GM12864 (cell line): ENCODE measurements at regions not wholly inside any gene's neighbourhood (a gene's known extent, or its start where the extent isn't known, plus 50 kb on each side); places are given as distances from the start of the nearest gene placed in this dataset.

Source experiments
- DNase-seq: peaks from one replicate; pipeline ENCODE4 v3.0.0-alpha.2; 2011; ENCODE audit warnings: low read depth
- H3K4me3 ChIP-seq: 2 replicates; pipeline ENCODE4 v1.5.1; 2011; ENCODE audit warnings: mild to moderate bottlenecking, low read depth, low read length, control low read depth
- TF ChIP-seq, protein P1 (sequence below): IDR thresholded peaks from 2 replicates; pipeline ENCODE4 v1.5.1; 2011; ENCODE audit warnings: low read depth, mild to moderate bottlenecking, moderate library complexity, low read length, control low read depth, inconsistent platforms; ENCODE audit errors: missing control alignments

DNA sequence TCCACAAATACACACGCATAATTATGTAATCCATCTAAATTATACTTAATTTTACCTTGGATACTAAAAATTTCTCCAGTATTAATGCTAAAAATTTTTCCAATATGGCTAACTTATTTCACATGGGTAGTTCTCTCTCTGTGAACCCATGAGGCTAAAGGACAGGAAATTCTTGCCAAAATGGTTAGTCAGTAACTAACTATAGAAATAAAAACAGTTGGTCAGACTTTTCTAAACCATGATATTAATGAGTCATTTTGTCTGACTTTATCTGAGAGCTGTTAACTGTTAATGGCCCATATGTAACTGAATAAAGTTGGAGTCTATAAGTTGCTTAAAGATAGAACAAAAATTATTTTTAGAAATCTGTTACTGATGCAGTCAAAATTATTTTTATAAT lies 549.4 kb downstream of the TLL1 start:
- H3K4me3 ChIP-seq = no peak overlapping the region
- TF ChIP-seq, protein P1, sequence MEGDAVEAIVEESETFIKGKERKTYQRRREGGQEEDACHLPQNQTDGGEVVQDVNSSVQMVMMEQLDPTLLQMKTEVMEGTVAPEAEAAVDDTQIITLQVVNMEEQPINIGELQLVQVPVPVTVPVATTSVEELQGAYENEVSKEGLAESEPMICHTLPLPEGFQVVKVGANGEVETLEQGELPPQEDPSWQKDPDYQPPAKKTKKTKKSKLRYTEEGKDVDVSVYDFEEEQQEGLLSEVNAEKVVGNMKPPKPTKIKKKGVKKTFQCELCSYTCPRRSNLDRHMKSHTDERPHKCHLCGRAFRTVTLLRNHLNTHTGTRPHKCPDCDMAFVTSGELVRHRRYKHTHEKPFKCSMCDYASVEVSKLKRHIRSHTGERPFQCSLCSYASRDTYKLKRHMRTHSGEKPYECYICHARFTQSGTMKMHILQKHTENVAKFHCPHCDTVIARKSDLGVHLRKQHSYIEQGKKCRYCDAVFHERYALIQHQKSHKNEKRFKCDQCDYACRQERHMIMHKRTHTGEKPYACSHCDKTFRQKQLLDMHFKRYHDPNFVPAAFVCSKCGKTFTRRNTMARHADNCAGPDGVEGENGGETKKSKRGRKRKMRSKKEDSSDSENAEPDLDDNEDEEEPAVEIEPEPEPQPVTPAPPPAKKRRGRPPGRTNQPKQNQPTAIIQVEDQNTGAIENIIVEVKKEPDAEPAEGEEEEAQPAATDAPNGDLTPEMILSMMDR = no peak
- DNase-seq = no peak

DNA sequence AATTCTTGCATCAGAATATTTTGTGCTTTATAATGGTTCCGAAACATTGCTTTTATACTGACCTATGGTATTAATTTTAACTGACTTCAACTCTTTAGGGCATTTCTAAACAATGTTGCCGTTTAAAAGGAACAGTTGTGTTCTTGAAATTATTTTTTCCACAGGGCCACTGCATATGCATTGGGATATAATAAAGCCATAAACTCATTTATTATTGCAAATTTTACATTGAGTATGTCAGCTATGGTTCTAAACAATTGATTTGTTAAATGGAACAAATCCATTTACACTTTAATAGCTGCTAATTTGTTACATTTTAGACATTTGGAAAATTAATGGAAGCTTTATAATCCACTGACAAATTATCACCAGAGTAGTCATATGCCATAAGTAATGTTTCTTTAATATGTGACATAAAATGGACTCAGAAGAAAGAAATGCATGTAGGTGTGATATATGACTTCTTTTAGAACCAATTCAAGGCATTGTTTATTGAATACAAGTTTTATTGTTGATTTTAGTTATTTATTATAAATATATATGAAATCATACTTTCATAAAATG lies 553.3 kb downstream of the TLL1 start:
- H3K4me3 ChIP-seq = no peak overlapping the region
- DNase-seq = no peak
- TF ChIP-seq, protein P1 = no peak

DNA sequence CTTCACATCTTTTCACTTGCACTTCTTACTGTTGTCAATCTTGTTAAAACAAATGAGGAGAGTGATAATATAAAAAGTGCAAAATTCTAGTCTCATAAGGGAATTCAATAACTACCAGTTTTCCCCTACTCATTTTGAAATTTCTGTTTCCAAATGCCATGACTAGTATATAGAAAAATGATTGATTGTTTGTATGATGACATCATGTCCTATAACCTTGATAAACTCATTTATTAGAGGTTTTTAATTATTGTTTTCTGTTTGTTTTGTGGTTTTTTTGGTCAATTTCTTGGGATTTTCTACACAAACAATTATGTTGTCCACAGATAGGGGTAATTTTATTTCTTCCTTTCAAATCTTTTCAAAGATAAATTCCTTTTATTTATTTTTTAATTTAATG lies 559.1 kb downstream of the TLL1 start:
- TF ChIP-seq, protein P1 = no peak
- DNase-seq = no peak
- H3K4me3 ChIP-seq = no peak overlapping the region

DNA sequence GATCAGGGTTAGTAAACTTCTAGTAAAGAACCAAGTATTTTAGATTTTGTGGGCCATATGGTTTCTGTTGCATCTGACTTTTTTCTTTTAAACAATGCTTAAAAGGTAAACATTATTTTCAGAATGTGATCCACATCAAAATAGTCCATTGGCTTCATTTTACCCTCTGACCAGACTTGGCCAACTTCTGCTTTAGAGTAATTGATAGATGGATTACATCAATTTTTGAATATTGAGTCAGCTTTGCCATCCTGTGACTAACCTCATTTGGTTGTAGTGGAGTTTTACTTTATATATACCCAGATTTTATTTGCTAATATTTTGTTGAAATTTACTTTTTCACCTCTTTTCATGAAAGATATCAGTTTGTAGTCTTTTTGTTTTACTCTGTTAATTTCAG lies 559.8 kb downstream of the TLL1 start:
- H3K4me3 ChIP-seq = no peak overlapping the region
- no peak for DNase-seq
- TF ChIP-seq, protein P1 = no peak

DNA sequence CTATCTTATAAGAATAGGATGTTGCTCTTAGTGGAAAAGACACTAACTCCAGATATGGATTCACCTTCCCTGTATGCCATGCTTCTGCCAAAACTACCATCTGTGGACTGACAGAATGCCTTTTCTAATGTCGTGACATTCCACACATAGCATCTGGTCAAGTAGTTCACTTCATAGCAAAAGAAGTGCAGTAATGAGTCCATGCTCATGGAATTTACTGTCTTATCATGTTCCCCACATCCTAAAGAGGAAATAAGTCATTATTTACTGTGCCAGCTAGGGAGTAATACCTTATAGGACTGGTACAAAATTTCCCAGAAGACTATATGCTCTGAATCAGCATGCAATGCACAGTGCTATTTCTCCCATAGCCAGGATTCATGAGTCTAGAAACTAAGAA lies 562.4 kb downstream of the TLL1 start:
- TF ChIP-seq, protein P1 = no peak
- no peak overlapping the region for H3K4me3 ChIP-seq
- no peak for DNase-seq

DNA sequence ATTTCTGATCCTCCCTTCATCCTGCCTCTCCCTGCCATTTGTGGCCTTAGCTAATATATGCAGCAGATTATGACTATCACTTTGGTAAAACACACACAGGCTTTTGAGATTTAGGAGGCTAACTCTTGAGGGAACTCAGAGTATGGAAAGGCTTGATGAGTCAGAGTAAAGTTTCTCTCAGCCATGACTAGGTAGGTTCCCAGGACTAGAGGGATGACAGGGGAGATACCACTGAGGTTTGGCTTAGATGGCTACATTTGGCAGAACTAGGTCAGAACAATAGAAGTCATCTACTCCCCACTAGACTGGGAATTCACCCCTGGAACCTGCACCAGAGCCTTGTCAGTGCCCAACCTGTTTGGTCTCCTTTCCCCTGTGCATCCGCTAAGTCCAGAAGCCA lies 585.7 kb downstream of the TLL1 start:
- H3K4me3 ChIP-seq = no peak overlapping the region
- DNase-seq = no peak
- TF ChIP-seq, protein P1 = no peak

DNA sequence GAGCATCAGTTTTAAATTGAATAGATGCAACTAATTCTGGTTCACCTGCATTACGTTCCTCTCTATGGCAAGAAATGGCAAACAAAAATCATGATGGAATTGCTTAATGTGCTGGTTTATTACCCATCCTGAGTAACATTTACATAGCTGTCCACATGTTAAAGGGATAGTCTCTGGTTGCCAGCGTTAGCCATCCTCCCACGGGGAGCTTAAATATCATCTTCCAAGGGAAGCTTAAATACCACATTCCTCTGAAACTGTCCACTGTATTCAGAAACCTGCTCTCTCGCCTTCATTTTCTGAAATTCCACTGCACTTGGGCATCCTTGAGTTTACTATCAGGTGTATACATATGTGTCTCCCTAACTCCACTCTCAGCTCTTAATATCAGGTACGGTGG lies 586.6 kb downstream of the TLL1 start:
- H3K4me3 ChIP-seq = no peak overlapping the region
- DNase-seq = no peak
- TF ChIP-seq, protein P1 = no peak
